H1 (cell line): ENCODE measurements at regions not wholly inside any gene's neighbourhood (a gene's known extent, or its start where the extent isn't known, plus 50 kb on each side); places are given as distances from the start of the nearest gene placed in this dataset.

Experiments used
- EGR1 ChIP-seq: IDR thresholded peaks from 2 replicates; pipeline ENCODE4 v1.6.1; 2011; ENCODE audit warnings: low read depth, low read length, borderline replicate concordance
- NRF1 ChIP-seq: IDR thresholded peaks from 2 replicates; pipeline ENCODE4 v1.6.1; 2011; ENCODE audit warnings: mild to moderate bottlenecking, low read depth, low read length, improper control_type of control experiment
- POLR2A ChIP-seq, 2 experiments: IDR thresholded peaks; 1 replicate in 1 of 2; 2 replicates in 1 of 2; pipeline ENCODE4 v1.6.1; 2011; ENCODE audit warnings: low read depth in 2 of 2, low read length in 2 of 2, mild to moderate bottlenecking in 2 of 2; ENCODE audit errors: control extremely low read depth in 1 of 2
- POLR2AphosphoS5 ChIP-seq: IDR thresholded peaks from 2 replicates; pipeline ENCODE4 v1.6.1; 2011; ENCODE audit warnings: low read depth, low read length
- RAD21 ChIP-seq, 2 experiments: IDR thresholded peaks in 1 of 2; conservative IDR thresholded peaks in 1 of 2; 2 replicates each; pipeline ENCODE4 v1.6.1; 2011; ENCODE audit warnings: low read depth in 2 of 2, low read length in 2 of 2, improper control_type of control experiment in 1 of 2, inconsistent platforms in 1 of 2, mild to moderate bottlenecking in 1 of 2, moderate library complexity in 1 of 2
- TF ChIP-seq, protein P1 (sequence below), 3 experiments: IDR thresholded peaks; 1 replicate in 2 of 3; 2 replicates in 1 of 3; pipeline versions ENCODE4 v1.5.1 to v1.6.1; 2011; ENCODE audit warnings: low read length in 3 of 3, mild to moderate bottlenecking in 3 of 3, inconsistent platforms in 2 of 3, low read depth in 1 of 3, moderate library complexity in 1 of 3; ENCODE audit not compliant: insufficient read depth in 1 of 3; ENCODE audit errors: control extremely low read depth in 1 of 3

DNA sequence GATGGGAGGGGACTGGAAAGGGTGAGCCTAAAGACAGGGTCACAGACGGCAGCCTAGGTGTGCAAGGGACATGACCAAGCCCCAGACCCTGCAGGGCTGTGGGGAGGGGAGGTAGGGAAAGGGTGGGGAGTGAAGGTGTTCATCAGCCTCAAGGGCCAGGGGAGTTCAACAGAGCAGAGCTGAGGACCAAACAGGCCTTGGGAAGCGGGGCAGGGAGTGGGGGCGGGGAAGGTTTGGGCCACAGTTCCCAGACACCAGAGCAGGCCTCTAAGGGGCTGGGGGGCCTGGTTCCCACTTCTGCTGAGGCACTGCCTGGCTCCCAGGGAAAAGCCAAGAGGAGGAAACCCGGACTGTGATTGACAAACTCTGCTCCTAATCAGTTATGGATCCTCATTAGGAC lies 456.3 kb downstream of the MATN1 start:
- TF ChIP-seq, protein P1, sequence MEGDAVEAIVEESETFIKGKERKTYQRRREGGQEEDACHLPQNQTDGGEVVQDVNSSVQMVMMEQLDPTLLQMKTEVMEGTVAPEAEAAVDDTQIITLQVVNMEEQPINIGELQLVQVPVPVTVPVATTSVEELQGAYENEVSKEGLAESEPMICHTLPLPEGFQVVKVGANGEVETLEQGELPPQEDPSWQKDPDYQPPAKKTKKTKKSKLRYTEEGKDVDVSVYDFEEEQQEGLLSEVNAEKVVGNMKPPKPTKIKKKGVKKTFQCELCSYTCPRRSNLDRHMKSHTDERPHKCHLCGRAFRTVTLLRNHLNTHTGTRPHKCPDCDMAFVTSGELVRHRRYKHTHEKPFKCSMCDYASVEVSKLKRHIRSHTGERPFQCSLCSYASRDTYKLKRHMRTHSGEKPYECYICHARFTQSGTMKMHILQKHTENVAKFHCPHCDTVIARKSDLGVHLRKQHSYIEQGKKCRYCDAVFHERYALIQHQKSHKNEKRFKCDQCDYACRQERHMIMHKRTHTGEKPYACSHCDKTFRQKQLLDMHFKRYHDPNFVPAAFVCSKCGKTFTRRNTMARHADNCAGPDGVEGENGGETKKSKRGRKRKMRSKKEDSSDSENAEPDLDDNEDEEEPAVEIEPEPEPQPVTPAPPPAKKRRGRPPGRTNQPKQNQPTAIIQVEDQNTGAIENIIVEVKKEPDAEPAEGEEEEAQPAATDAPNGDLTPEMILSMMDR (IDR thresholded peaks at IDR 0.05; ENCODE audit: control extremely low read depth in 1 of 3, insufficient read depth in 1 of 3, low read depth in 1 of 3, low read length in 3 of 3) = no peak
- TF ChIP-seq POLR2A (IDR thresholded peaks at IDR 0.05; ENCODE audit: control extremely low read depth in 1 of 2, low read depth in 2 of 2, low read length in 2 of 2) (no peak), POLR2AphosphoS5 (no peak), EGR1 (no peak), RAD21 (IDR thresholded peaks at IDR 0.05 in 1 of 2, conservative IDR thresholded peaks at IDR 0.05 in 1 of 2; ENCODE audit: low read depth in 2 of 2, low read length in 2 of 2) (no peak), NRF1 (no peak)
